GM10248 (cell line): ENCODE measurements at regions not wholly inside any gene's neighbourhood (a gene's known extent, or its start where the extent isn't known, plus 50 kb on each side); places are given as distances from the start of the nearest gene placed in this dataset.

ENCODE experiments used
- CTCF ChIA-PET: fragments of 300-600 bp; sonication (Branson Sonifier 250); formaldehyde crosslinking; extraction: SDS; loops from one replicate; lab custom pipeline; 2021; ENCODE audit warnings: antibody characterized with exemption; lab: Yijun Ruan, JAX
- POLR2A ChIA-PET: fragments of 350-650 bp; sonication (Branson Sonifier 250); formaldehyde crosslinking; extraction: SDS; loops from one replicate; lab custom pipeline; 2020; ENCODE audit warnings: antibody characterized with exemption; lab: Yijun Ruan, JAX
- DNase-seq: peaks from one replicate; pipeline ENCODE4 v3.0.0; 2012; ENCODE audit errors: extremely low spot score
- CTCF ChIP-seq: IDR thresholded peaks from 2 replicates; pipeline ENCODE4 v1.5.1; 2012; ENCODE audit warnings: mild to moderate bottlenecking, low read depth; ENCODE audit errors: extremely low read depth, missing control alignments, control extremely low read depth

GRCh38 chr18:10119991-10120390, 206.2 kb downstream of the VAPA start:
- ChIA-PET POLR2A (no interaction called here), CTCF (interaction anchor here (0.7 kb wide), 1 partner anchor 9 kb away, joined by 3 read pairs; no protein-coding TSS in a partner anchor)
- TF ChIP-seq CTCF, result no peak
- no peak for DNase-seq

GRCh38 chr18:10120622-10121021, 206.8 kb downstream of the VAPA start:
- ChIA-PET CTCF (interaction anchor here (0.7 kb wide), 1 partner anchor 9 kb away, joined by 3 read pairs; no protein-coding TSS in a partner anchor), POLR2A (no interaction called here)
- no peak for TF ChIP-seq CTCF
- DNase-seq, result no peak

- no peak for TF ChIP-seq CTCF
- DNase-seq, result no peak
- POLR2A ChIA-PET, result no interaction called here
- CTCF ChIA-PET, result interaction anchor here (0.7 kb wide), 1 partner anchor 8 kb away, joined by 3 read pairs; no protein-coding TSS in a partner anchor
These were observed 207.2 kb downstream of the VAPA start for GRCh38 chr18:10121028-10121427.

GRCh38 chr18:10121786-10122515, 208.1 kb downstream of the VAPA start:
- ChIA-PET CTCF (interaction anchor here (1.6 kb wide), 1 partner anchor 11 kb away, joined by 6 read pairs; no protein-coding TSS in a partner anchor), POLR2A (no interaction called here)
- no peak for TF ChIP-seq CTCF
- DNase-seq, result no peak

- DNase-seq, result no peak
- ChIA-PET CTCF (interaction anchor here (1.6 kb wide), 1 partner anchor 10 kb away, joined by 6 read pairs; no protein-coding TSS in a partner anchor), POLR2A (no interaction called here)
- TF ChIP-seq CTCF, result no peak
These were observed 209.5 kb downstream of the VAPA start for GRCh38 chr18:10122988-10123950.

GRCh38 chr18:10124071-10124470, 210.3 kb downstream of the VAPA start:
- TF ChIP-seq CTCF, result no peak
- CTCF ChIA-PET, result no interaction called here
- DNase-seq, result no peak
- POLR2A ChIA-PET, result no interaction called here
